ENCODE measurements at regions not wholly inside any gene's neighbourhood (a gene's known extent, or its start where the extent isn't known, plus 50 kb on each side); places are given as distances from the start of the nearest gene placed in this dataset.

DNA sequence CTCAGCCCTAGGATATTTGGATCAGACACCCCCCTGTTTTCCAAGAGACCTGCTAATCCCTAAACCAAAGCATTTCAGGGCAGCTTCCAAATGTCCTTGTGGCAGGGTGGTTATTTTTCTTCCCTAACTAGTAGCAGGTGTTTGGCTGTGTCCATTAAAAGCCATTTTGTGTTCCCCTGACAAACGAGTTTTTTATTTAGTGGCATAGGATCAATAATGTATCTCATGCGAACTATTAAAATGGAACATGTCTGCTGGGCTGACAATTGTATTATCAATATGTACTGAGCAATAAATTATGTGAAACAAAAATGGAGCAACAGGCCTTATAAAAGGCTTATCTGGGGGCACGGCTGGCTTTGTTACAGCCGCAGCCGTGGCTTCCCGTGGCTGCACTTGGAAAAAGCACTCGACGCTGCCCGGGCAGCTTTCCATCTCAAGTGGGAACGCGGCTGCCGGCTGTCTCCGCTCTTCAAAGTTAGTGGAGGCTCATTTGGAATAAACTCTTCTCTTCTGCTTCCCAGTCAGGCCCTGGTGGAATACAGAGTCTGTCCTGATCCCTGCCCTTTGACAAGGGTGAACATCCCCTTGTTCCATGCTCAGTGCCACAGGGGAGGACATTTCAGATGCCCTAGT, 554.3 kb downstream of the TYW1 start:
- no peak for TF ChIP-seq EZH2phosphoT487 (IDR thresholded peaks at IDR 0.05; ENCODE audit: borderline replicate concordance)
- TF ChIP-seq CTCF (conservative IDR thresholded peaks at IDR 0.05; ENCODE audit: low read length): no peak
- no peaks in the 10 kb centered on the region for H3F3A ChIP-seq (ENCODE audit: low read depth)
- H4K20me1 ChIP-seq (ENCODE audit: insufficient read depth, low read length, poor library complexity, severe bottlenecking): no peaks in the 10 kb centered on the region
- no peaks in the 10 kb centered on the region for H3K27me3 ChIP-seq (ENCODE audit: insufficient read depth, low read length, poor library complexity, severe bottlenecking)
- no peaks in the 10 kb centered on the region for H3K36me3 ChIP-seq (ENCODE audit: insufficient read depth, low read length)
- no peaks in the 10 kb centered on the region for H3K79me2 ChIP-seq (ENCODE audit: insufficient read depth, low read length)
- H3K9me3 ChIP-seq (ENCODE audit: insufficient read depth, low read depth, low read length): peaks cover 3% of the 10 kb centered on the region; the same call in 1 of the 2 replicates
- H3K4me1 ChIP-seq (ENCODE audit: insufficient read depth, low read length, poor library complexity, severe bottlenecking): no peaks in the 10 kb centered on the region
- H3K4me3 ChIP-seq (ENCODE audit: low read length, poor library complexity, severe bottlenecking): no peak overlapping the region
- H3K4me2 ChIP-seq (ENCODE audit: low read depth, low read length, poor library complexity, severe bottlenecking): no peak overlapping the region
- H3K9me2 ChIP-seq (replicated peaks; ENCODE audit: low read depth, low read length): no peaks in the 10 kb centered on the region
- no peak overlapping the region for H2AFZ ChIP-seq (ENCODE audit: low read length)
- H3K9ac ChIP-seq (ENCODE audit: low read depth, low read length, poor library complexity, severe bottlenecking): no peak overlapping the region

GRCh38 chr7:67552738-67553137, 556.1 kb downstream of the TYW1 start:
- Histone ChIP-seq H3K27me3 (ENCODE audit: insufficient read depth, low read length, poor library complexity, severe bottlenecking) (no peaks in the 10 kb centered on the region), H3K79me2 (ENCODE audit: insufficient read depth, low read length) (no peaks in the 10 kb centered on the region), H3K36me3 (ENCODE audit: insufficient read depth, low read length) (no peaks in the 10 kb centered on the region), H3K9me2 (replicated peaks; ENCODE audit: low read depth, low read length) (no peaks in the 10 kb centered on the region), H3K9ac (ENCODE audit: low read depth, low read length, poor library complexity, severe bottlenecking) (no peak overlapping the region), H3K4me1 (ENCODE audit: insufficient read depth, low read length, poor library complexity, severe bottlenecking) (no peaks in the 10 kb centered on the region), H3K4me3 (ENCODE audit: low read length, poor library complexity, severe bottlenecking) (no peak overlapping the region), H4K20me1 (ENCODE audit: insufficient read depth, low read length, poor library complexity, severe bottlenecking) (no peaks in the 10 kb centered on the region), H3F3A (ENCODE audit: low read depth) (no peaks in the 10 kb centered on the region), H3K4me2 (ENCODE audit: low read depth, low read length, poor library complexity, severe bottlenecking) (no peak overlapping the region), H2AFZ (ENCODE audit: low read length) (no peak overlapping the region), H3K9me3 (ENCODE audit: insufficient read depth, low read depth, low read length) (peaks cover 3% of the 10 kb centered on the region; the same call in 1 of the 2 replicates)
- TF ChIP-seq EZH2phosphoT487 (IDR thresholded peaks at IDR 0.05; ENCODE audit: borderline replicate concordance) (no peak), CTCF (conservative IDR thresholded peaks at IDR 0.05; ENCODE audit: low read length) (no peak)

- Histone ChIP-seq H3K4me1 (ENCODE audit: insufficient read depth, low read length, poor library complexity, severe bottlenecking) (no peaks in the 10 kb centered on the region), H3K36me3 (ENCODE audit: insufficient read depth, low read length) (no peaks in the 10 kb centered on the region), H2AFZ (ENCODE audit: low read length) (no peak overlapping the region), H4K20me1 (ENCODE audit: insufficient read depth, low read length, poor library complexity, severe bottlenecking) (no peaks in the 10 kb centered on the region), H3K9me2 (replicated peaks; ENCODE audit: low read depth, low read length) (no peaks in the 10 kb centered on the region), H3K9me3 (ENCODE audit: insufficient read depth, low read depth, low read length) (peaks cover 1% of the 10 kb centered on the region; the same call in 1 of the 2 replicates), H3K79me2 (ENCODE audit: insufficient read depth, low read length) (no peaks in the 10 kb centered on the region), H3K27me3 (ENCODE audit: insufficient read depth, low read length, poor library complexity, severe bottlenecking) (no peaks in the 10 kb centered on the region), H3K9ac (ENCODE audit: low read depth, low read length, poor library complexity, severe bottlenecking) (no peak overlapping the region), H3F3A (ENCODE audit: low read depth) (no peaks in the 10 kb centered on the region), H3K4me2 (ENCODE audit: low read depth, low read length, poor library complexity, severe bottlenecking) (no peak overlapping the region), H3K4me3 (ENCODE audit: low read length, poor library complexity, severe bottlenecking) (no peak overlapping the region)
- TF ChIP-seq CTCF (conservative IDR thresholded peaks at IDR 0.05; ENCODE audit: low read length) (no peak), EZH2phosphoT487 (IDR thresholded peaks at IDR 0.05; ENCODE audit: borderline replicate concordance) (no peak)
Measured at GRCh38 chr7:67553378-67553777, 556.7 kb downstream of the TYW1 start.
